Left lobe of liver (tissue), 2 donors: ENCODE measurements at regions not wholly inside any gene's neighbourhood (a gene's known extent, or its start where the extent isn't known, plus 50 kb on each side); places are given as distances from the start of the nearest gene placed in this dataset.

Experiments used
- ATAC-seq: fragments of 200-7000 bp; cut with Tn5 transposase; one replicate; pipeline ENCODE4 v1.9.1; 2020; ENCODE audit warnings: mild to moderate bottlenecking, moderate library complexity
- DNase-seq: peaks from one replicate; pipeline ENCODE4 v3.0.0-alpha.2; 2020; ENCODE audit warnings: low spot score
- donor health status: DM: no; HTN: no; CAD: no; lungs with moderate emphysema.
- donor health status: DM: no; HTN: yes; CAD: no.

DNA sequence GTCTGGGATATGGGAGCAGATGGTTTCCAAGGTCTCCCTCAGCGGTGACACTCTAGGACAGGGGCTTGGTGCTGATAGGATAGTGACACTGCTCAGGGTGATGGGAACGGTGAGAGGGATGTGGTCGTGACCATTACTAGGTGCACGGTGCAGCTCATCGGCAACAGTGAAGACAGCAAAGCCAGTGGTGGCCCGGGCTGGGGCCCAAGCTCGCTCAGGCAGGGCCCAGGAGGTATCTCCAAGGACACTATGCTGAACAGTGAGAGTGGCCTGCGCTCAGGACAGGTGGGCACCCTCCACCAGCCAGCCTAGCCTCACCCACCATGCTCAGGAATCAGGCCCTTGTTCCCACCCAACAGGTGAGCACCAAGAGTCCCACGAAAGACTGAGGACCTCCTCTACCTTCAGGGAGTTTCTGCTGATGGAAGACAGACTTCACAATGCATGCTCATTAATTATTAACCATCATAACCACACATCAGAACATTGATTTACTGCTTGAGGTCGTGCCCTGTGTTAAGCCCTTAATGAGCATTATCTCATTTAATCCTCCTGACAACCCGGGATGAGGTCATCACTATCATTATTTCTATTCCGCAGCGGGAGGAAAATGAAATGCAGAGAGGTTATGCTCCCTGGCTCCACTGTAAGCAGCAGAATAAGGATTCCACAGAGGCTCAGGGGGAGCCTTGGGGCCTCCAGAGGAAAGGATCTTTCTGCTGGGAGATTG is 269.4 kb downstream of the UACA start:
- ATAC-seq (peak; percentile 35), DNase-seq (no peak)

DNA sequence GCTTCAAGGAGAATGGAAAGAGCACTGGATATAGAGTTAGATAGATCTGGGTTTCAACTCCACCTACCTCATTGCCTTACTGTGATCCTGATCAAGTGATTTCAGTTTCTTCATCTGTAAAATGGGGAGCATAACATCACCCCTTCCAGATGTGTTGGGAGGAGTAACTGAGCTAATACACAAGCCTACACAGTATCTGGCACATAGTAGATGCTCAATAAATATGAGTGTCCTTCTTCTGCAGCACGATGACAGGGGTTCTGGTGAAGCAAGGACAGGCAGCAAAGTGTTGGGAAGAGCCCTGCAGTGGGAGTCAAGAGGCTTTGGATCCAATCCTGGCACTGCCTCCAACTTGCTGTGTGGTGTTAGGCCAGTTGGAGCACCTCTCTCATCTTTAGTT is 270.0 kb downstream of the UACA start:
- ATAC-seq (no peak), DNase-seq (no peak)

DNA sequence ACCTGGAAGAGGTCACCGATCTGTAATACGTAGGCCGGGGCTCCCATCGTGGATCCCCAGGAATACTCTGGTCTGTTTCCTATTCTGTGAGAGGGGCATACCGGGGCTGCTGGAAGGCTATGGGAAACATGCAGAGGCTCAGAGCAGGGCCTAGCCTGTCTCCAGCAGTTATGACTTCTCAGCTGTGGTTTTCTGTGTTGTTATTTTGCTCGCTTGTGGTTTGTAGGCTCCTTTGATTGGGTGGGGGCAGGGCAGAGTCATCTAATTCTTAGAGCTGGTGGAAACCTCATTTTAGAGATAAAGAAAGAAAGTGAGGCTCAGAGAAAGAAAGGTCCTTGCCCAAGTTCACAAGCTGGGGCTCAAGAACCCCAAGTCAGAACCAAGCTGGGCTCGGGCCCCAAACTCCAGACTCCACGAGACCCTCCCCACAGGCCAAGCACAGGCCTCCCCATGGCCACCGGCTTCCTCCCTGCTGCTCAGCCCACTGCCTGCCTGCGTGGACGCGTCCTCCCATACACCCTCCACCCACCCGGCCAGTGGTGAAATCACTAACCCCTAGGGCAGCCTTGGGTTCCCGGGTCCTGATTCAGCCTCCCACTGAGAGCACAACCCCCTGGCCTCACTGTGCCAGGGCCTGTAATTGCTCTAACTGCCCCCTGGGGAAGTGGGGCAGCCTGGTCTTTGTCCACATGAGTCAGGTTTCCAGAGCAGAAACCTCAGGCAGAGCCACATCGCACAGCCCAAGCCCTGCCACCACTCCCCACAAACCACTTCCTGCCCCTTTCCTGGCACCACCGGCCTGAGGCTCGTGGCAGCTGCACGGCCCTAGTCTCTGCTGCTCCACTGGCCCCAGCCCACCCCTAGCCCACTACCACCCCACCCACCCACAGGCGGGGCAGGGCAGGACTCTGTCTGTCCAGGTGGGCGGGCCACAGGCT is 270.8 kb downstream of the UACA start:
- ATAC-seq (peak; percentile 12), DNase-seq (no peak)

DNA sequence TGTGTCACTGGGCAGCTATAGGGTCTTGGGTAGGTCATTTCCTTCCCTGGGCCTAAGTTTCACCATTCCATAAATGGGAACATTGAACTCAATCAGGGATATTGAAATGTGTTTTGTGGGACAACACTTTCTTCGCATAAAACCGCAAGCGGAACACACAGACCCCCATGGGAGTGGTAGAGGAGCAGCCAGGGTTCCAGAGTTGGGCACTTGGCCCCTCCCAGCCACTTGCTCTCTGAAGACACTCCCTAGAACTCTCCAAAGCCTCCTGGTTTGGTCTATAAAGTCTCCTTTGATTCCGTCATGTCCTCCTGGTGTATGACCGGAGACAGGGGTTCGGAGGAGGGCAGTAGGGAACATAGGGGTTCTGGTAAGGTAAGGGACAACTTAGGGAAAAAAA is 271.7 kb downstream of the UACA start:
- DNase-seq (no peak), ATAC-seq (no peak)

DNA sequence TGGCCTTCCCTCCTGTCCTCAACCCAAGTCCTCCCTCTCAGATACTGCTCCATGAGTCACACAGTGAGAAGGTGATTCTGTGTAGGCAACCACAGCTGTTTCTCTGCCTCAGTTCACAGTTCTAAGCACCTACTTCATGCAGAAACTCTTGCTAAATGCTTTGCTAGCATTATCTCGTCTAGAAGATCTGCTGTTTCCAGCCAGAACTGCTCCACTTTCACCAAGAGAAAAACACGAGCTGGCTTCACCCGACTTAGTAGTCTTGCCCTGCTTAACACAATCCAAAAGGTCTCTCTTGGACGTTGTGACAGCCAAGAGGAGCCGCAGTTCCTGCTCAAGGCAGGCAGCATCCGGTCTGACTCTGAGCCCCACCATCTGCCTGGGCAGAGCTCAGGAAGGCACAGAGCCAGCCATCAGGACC is 272.1 kb downstream of the UACA start:
- ATAC-seq, result no peak

DNA sequence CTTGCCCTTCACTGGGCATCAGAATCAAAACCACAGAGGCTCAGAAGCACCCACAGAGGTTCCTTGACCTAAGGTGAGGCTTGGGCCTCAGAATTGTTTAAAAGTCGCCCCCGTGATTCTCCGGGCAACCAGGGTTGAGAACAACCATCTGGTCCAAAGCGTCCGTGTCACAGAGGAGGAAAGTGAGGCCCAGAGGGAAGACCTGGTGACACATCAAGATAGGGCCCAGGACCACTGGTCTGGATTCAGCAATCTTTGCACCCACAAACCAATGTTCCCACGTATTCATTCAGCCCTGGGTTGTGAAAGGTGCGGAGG is 272.6 kb downstream of the UACA start:
- ATAC-seq (no peak), DNase-seq (no peak)

More for the DNA sequence above, 272.1 kb downstream of the UACA start:
- no peak for DNase-seq

DNA sequence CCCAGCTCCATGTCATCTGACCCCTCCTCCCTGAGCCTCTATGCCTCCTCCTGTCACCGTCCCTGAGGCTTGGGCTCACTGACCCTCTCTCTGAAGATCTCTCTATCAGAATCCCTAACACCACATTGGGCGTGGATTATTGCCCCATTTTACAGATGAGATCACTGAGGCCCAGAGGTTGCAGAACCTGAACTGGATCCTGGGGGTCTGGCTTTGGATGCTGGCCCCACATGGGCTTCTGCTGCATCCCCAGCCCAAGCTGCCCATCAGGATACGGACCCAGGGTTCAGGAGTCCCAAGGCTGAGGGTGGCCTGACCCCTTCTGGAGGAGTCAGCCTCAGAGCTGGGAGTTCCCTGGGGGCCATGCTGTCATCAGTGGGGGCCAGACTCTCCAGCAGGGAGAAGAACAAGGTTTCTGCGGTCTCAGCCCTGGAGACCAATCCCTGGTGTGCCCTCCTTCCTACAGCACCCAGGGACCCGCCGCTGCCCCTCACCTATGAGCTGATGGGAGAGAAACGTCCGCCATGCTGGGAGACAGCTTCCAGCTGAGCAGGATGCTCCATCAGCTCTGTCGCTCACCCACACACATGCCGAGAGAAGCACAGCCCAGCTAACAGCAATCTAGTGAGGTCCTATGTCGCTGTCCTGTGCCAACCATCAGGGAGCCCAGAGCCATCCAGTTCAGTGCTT is 273.1 kb downstream of the UACA start:
- no peak for DNase-seq
- no peak for ATAC-seq

DNA sequence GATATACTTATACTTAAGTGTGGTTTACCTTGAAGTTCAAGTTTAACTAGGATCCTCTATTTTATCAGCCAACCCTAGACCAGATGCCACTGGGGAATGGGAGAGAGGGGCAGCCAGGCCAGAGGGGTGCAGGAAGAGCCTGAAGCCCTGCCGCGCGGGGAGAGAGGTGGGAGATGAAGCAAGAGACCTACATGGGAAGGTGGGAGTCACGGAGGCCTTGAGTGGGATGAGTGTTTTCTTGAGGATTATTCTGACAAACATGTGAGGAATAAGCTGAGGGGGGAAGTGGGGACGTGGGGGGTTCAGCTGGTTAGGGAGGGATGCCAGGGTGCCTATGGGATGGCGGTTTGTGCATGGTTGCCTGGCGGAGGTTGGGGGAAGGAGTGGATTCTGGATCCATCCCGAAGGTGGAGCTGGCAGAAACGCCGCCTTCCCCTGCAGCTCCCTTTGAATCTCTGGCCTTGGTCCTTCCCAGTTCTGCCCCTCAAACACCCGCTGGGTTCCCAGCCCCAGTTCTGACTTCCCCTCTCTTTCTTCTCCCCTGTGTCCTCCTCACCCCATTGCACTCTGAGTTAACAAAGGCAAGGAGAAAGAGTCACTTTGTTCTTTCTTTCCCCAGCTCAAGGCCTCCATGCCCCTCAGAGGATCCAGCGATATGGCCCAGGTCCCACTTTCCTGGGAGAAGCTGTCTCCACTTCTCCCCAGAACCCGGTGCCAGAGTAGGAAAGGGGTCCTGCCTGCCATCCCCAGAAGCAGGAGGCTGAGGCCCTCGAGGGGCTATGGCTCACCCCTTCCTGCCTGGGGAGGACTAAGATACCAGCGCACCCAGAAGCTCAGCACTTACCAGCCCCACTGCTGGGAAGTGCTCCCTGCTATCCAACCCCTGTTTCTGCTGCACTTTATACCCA is 274.2 kb downstream of the UACA start:
- DNase-seq, result no peak
- ATAC-seq, result no peak

DNA sequence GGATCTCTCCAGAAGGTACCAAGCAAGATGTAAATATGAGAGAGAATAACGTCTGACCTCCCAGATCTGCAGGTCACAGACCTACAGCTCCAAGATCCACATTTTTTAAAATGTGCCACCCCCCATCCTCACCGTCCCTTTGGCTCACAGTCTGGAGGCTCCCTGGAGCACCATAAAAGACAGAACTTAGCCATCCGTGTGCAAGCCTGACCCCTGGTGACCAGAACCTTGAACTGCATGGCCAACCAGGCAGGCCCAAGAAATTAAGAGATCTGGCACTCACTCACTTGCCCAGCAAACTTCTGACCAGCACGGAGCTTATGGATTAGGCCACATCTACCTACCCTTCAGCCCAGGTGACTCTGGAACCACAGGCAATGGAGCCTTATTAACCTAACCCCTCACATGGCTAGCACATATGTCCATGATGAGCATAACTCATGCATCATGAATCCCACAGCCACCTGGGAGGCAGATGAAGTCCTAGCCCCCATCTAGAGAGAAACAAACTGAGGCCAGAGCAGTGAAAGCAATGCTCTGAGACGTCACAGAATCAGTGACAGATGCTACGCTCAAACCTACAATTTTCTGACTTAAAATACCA is 275.3 kb downstream of the UACA start:
- peak; percentile 79 for DNase-seq
- ATAC-seq, result peak; percentile 95

DNA sequence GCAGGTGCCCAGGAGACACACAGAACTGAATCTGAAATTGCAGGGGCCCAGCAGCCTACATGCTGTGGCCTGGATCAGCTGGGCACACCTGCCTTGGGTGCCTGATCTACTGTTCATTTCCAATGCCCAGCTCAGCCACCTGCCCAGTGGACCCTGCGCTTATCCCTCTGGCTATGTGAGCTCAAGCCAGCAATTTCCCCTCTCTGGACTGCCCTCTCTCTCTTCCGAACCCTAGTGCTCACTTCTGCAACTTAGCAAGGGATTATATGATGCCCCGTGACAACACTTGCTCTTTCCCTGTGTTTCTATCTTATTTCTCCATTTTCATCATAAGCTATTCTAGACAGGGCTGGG is 276.0 kb downstream of the UACA start:
- ATAC-seq (peak; percentile 12), DNase-seq (no peak)

DNA sequence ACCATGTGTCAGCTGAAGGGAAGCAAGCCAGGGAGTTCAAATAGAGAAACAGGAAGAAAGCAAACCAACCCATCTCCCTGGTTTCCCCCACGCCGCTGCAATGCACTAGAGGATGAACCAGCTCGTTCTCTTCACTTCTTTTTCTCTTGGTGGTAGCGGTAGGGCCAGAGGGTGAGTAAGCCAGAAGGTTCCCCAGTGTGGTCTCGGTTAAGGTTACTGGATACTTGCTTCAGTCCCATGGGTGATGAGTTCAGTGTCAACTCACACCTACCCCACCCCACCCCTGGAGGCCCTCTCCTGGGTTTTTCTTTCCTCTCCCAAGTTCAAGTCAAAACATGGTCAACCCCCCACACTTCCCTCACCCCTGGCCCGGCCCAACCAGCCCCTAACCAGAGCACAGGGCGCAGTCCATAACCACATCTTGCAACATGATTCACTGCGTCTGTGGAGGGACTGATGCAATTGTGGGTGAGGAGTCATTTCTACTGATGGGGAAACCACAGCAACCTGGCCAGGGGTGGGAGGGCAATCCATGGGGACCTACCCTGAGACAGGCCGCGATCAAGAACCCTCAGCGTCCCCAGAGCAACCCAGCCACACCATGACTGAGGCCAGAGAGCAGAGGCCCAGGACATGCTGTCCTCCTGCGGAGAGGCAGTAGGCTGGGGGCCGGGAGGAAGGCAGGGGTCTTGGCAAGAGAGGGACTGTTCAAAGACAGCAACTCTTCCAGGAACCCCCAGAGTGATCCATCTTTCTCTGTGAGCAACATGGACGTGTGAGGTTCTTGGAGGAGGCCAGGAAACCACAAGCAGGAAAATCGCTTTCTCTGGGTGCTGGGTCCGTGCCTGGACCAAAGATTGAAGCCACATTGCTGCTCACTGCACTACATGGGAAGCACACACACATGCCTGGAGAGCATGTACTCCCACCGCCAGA is 276.6 kb downstream of the UACA start:
- ATAC-seq, result peak; percentile 55
- DNase-seq, result peak; percentile 58

DNA sequence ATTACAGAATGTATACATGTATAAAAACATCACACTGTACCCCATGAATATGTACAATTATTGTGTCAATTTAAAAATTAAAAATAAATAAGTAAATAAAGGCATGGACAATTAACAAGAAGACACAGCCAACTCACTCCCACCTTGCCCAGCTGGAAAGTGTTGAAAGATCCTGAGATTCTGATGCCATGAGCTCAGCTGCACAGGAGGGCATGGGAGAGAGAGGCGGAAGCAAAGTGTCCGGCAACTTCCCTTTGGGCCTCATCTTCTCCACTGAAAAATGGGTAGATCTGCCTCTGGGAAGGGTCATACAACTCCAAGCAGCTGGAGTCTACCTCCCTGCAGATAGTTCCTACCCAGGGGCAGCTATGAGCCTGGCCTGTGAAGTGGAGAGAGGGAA is 277.3 kb downstream of the UACA start:
- ATAC-seq (no peak), DNase-seq (no peak)

DNA sequence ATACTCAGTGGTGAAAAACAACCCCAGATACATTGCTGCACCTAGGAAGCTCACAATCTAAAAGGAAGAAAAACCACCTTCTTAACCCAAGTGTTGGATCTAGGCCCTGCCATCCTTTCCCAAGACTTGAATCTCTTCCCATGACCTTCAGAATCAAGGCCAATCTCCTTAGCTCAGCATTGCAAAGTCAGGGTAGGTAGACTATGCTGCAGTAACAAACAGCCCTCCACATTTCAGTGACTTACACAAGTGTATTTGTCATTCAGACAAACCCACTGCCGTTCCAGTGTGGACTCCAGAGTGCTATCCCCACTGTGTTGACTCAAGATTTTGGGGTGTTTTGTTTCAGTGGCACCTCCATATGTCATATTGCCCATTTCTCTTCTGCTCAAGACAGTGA is 278.4 kb downstream of the UACA start:
- no peak for ATAC-seq
- no peak for DNase-seq

DNA sequence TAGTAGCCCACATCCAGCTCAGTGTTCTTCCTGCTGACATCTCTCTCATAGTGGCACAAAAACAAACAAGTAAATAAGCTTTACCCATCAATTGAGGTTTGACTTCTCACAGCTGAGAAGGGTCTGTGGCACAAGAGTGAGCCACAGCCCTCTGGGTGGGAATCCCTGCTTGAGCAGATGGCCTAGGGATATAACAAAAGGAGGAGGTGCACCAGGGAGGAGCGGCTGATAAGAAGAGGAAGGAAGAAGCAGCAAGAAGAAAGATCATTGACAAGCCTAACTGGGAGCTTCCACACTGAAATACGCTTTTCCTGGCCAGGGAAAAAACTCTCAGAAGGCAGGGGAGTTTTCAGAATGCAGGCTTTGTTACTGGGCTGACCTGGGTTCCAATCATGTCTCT is 279.8 kb downstream of the UACA start:
- no peak for DNase-seq
- no peak for ATAC-seq

DNA sequence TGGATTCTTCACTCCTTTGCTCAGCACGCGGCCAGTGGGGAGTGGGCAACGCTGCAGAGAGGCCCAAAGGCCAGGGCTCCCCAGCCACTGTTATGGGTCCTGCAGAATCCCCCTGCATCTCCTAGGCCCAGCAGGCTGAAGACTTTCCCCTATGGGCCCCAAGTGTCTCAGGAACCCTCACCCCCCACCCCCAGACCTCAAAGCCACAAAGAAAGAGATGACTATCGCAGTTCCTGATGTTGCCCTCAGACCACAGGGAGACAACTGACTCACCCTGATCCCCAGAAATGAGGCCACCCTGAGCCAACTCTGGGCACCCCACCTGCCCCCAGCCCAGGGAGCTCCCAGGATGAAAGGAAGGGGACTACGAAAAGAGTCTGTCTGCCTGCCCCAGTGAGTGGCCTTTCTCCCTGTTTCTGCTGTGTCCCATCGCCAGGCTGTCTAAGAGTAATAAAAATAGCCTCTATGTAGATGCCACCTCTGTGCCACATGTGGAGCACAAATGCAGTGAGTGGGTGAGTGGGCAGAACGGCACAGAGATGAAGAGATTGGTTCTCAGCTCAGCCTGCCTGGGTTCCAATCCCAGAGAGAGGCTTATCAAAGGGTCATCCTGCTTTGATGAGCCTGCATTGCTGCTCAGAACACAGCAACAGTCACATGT is 283.0 kb downstream of the UACA start:
- ATAC-seq, result no peak
- DNase-seq, result no peak

DNA sequence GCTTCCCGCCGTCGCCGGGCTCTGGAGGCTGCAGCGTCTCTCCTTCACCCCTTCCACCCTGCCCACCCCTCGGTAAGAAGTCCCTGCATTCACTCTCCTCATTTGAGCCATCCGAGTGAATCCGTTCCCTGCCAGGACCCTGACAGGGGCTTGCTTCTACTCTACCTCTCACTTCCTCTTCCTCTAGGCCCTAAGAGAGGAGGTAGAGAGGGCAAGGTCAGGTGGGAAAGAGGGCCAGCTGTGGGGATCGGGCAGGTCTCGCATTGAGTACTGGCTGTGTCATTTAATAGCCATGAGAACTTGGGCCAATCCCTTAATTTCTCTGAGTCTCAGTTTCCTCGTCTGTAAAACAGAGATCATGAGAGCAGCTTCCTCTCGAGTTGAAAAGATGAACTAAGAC is 283.6 kb downstream of the UACA start:
- DNase-seq, result no peak
- ATAC-seq, result no peak

DNA sequence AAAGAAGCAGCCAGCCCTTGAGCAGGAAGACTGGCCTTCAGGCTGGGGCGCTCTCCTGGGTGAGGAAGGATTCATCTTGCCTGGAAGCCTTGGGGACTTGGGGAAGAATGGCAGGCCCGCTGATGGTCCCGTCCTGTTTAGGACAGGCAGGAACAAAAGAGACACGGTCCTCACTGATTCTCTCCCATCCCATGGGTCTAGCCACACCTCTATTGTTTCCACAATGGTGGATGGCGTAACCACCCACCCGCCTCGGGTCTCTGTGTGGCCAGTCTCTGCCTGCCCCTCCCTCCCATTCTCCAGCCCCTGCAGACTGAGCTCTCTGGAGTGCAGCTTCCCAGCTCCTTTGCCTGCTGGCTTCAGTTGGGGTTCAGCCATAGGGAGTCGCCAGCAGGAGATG is 284.3 kb downstream of the UACA start:
- DNase-seq, result no peak
- no peak for ATAC-seq

DNA sequence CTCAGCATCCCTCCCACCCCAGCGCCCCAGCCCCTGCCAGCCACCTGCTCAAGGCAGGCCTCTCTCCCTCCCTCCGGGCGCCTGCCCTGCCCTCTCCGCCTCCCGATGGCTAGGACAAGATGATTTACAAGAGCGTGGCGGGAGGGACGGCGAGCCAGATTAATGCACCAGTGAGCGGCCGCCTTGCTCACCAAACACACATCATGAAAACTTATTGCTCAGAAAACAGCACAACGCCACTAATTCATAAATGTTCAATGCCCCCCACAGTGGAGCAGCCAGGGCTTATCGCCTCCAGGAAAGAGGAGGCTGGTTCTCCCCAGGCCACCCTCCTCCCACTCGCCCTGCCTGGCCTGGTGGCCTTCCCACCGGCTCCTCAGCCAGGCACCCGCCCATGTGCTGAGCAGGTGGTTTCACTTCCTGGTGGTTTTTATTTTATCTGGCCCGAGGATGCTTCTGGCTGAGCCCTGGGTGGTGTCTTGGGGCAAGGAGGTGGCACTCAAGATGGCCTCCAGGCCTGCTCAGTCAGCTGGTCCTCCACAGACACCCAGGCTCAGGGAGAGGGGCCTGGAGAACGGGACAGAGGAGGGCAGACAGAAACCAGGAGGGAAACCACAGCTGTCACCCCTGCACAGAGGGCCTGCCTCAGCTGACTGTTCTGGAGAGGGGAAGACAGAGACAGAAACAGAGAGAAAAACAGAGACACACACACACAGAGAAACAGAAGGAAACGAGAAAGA is 284.9 kb downstream of the UACA start:
- DNase-seq (no peak), ATAC-seq (no peak)
